MM.1S (cell line): ENCODE measurements at regions not wholly inside any gene's neighbourhood (a gene's known extent, or its start where the extent isn't known, plus 50 kb on each side); places are given as distances from the start of the nearest gene placed in this dataset.

Experiments
- EZH2 ChIP-seq: fragments of 300-600 bp; sonication (generic); optimal IDR thresholded peaks from 2 replicates; pipeline ENCODE3; 2017; ENCODE audit warnings: low read depth, mild to moderate bottlenecking, antibody characterized with exemption, low read length, mixed read lengths
- EZH2phosphoT487 ChIP-seq: fragments of 300-600 bp; sonication (generic); IDR thresholded peaks from 2 replicates; pipeline ENCODE4 v1.6.1; 2018; ENCODE audit warnings: antibody characterized with exemption, low read length
- TF ChIP-seq, protein P1 (sequence below): fragments of 300-600 bp; sonication (generic); IDR thresholded peaks from 2 replicates; pipeline ENCODE4 v1.5.1; 2016; ENCODE audit warnings: antibody characterized with exemption, low read length, mixed read lengths

DNA sequence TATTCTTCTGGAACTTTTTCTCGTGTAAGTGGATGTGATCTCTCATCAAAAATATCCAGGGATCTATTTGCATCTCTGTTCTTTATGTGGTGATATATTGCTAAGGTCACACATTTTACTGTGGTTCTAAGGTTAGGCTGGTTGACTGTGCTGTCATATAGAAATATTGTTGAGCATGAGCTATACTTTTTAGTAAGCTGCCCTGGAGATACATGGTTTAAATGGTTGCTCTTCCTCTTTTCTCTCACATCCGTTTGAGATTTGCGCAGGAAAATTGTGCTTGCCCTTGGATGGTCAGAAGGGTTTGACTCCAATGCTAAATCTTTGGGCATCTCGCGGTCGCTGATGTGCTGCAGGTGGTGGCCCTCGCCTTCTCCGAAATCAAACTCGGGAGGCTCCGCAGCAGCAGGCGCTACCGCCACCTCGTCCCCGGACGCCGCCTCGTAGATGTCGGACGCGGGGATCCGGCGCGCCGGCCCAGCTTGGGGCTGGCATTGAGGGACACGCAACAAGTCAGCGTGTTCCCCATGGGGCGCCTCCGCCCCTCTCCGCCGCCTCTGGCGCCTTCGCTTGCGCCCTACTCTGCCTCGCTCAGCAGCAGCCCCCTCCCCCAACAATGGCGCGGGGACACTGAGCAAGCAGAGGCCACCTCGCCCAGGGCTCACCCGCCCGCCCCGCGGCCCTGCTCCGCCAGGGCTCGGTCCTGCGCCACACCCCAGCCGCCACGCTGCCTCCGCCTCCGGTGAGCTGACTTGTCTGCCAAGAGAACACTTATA lies 154.5 kb downstream of the MSN start:
- TF ChIP-seq EZH2phosphoT487, result no peak
- TF ChIP-seq, protein P1, sequence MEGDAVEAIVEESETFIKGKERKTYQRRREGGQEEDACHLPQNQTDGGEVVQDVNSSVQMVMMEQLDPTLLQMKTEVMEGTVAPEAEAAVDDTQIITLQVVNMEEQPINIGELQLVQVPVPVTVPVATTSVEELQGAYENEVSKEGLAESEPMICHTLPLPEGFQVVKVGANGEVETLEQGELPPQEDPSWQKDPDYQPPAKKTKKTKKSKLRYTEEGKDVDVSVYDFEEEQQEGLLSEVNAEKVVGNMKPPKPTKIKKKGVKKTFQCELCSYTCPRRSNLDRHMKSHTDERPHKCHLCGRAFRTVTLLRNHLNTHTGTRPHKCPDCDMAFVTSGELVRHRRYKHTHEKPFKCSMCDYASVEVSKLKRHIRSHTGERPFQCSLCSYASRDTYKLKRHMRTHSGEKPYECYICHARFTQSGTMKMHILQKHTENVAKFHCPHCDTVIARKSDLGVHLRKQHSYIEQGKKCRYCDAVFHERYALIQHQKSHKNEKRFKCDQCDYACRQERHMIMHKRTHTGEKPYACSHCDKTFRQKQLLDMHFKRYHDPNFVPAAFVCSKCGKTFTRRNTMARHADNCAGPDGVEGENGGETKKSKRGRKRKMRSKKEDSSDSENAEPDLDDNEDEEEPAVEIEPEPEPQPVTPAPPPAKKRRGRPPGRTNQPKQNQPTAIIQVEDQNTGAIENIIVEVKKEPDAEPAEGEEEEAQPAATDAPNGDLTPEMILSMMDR, result no peak
- no peak for TF ChIP-seq EZH2
